ENCODE measurements at regions not wholly inside any gene's neighbourhood (a gene's known extent, or its start where the extent isn't known, plus 50 kb on each side); places are given as distances from the start of the nearest gene placed in this dataset.

GRCh38 chr13:58048670-58049069, 417.1 kb downstream of the PCDH17 start:
- TF ChIP-seq CTCF (IDR thresholded peaks at IDR 0.05) (no peak), EZH2 (IDR thresholded peaks at IDR 0.05; ENCODE audit: borderline replicate concordance, insufficient read depth, low read depth, low read length, poor library complexity, severe bottlenecking) (no peak)
